HG02571 (cell line): ENCODE measurements at regions not wholly inside any gene's neighbourhood (a gene's known extent, or its start where the extent isn't known, plus 50 kb on each side); places are given as distances from the start of the nearest gene placed in this dataset.
"Not testable (repeated sequence)": the region's sequence is repeated elsewhere in the genome, so short reads cannot be mapped to it uniquely, and the experiment has no call there.

ENCODE experiments used
- ATAC-seq: cut with Tn5 transposase; IDR thresholded peaks from one replicate; pipeline ENCODE4 v1.9.1; 2021; ENCODE audit warnings: mild to moderate bottlenecking, moderate library complexity; ENCODE audit not compliant: unreplicated experiment

DNA sequence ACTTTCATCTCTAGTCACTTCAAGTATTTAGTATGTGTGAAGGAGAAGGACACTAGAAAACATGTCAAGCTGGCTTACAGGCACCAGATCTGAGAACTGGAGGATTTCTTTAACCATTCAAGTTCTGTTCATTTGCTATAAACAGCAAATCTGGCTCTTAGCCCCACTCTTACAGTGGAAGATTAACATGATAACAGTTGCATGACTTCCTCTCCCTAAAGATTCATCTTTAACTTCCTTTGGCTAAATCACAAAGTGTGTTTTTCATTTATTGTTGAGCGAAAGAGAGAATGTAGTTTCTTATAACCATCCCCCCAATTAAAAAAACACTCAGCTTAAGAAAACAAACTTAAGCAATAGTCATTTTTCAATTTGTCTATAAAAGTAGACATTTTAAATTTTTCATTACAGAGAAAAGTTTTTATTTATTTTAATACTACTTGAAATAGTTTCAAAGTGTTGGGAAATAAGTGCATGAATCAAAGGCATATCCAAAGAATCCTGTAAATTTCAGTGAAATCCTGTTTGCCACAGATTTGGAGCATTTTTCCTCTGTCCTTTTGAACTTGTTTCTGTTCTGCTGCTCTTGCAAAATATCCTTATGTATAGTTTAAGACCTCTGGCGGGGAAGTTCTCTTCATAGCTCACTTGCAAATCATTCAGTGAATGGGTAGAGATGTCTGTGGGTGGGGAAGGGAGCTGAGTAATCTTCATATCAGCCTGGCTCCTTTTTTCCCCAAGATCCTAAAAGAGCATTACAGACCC, 241.0 kb upstream of the RBBP8 start:
- ATAC-seq, result no peak

GRCh38 chr18:22694954-22695353, 238.2 kb upstream of the RBBP8 start:
- ATAC-seq, result no peak

DNA sequence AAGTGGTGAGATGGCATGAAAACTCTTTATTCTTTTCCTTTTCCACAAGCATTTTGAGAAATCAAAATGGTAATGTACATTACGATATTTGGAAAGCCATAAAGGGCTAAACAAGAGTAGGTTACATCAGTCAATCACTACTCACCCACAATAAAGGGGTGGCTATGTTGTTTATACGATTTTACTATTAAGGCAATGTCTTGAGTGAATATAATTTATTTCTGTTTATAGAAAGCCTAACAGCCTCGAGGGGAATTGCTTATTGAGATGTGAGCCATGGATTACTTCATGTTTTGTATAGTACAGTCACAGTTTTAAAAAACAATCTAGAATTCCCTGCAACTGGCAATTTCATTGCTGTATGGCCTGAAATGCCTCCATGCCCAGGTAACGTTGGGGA, 237.5 kb upstream of the RBBP8 start:
- no peak for ATAC-seq

DNA sequence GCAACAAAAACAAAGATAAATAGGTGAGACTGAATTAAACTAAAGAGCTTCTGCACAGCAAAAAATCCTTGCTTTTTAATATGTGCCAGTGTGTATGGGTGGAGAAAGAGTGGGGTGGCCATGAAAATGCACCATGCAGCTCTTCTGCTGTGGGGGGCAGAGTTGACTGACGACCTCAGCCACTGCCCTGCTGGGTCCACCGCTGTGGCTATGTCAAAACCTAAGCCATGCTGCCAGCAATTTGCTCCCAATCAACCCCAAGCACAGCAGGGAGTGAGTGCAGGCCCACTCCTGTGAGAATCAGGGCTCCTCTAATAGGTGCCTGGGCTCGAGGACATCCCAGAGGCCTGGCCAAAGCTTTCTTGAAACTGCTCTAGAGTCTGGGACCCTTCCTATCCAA, 235.6 kb upstream of the RBBP8 start:
- no peak for ATAC-seq

DNA sequence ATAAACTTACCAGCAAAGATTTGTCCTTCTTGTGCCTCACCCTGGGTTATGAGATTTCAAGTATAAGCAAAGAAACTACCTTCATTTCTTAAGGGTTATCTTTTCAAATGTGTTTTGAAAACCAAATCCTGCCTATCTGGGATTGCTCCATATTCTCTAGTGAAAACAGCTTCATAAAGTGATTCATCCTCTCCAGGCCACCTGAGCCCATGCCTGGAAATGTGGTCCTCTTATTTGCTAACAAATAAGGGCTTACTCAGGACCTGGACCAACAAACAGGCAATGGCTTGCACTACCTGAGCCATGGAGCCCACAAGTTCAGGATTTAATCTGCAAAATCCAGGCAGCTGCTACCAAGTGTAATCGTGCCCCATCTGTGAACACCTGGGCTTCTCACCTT, 234.4 kb upstream of the RBBP8 start:
- no peak for ATAC-seq

DNA sequence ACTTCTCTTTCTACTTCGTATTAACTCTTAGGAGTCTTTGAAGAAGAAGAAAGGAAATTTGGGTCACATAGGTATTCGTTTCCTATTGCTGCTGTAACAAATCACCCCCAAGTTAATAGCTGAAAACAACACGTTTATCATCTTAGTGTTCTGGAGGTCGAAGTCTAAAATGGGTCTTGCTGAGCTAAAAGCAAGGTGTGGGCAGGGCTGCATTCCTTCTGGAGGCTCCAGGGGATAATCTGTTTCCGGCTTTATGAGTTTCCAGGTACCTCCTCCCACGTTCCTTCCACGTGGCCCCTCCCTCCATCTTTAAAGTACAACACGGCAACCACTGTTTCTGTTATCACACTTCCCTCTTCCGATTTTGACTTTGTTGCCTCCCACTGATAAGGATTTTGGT, 233.5 kb upstream of the RBBP8 start:
- no peak for ATAC-seq

DNA sequence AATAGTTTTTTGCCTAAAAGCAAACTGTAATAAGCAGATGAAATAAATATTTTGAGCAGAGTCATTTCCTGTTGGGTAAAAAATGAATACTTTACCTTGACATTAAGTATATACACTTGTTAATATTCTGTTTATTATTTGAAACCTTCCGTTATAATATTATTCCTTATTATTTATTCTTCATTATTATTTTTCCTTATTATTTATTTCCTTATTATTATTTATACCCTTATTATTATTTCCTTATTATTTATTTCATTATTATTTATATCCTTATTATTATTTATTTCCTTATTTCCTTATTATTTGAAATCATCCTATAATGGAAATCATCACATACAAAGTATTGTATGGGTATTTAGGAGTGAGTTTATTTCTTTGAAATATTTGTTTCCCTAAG, 232.2 kb upstream of the RBBP8 start:
- ATAC-seq, result no peak

DNA sequence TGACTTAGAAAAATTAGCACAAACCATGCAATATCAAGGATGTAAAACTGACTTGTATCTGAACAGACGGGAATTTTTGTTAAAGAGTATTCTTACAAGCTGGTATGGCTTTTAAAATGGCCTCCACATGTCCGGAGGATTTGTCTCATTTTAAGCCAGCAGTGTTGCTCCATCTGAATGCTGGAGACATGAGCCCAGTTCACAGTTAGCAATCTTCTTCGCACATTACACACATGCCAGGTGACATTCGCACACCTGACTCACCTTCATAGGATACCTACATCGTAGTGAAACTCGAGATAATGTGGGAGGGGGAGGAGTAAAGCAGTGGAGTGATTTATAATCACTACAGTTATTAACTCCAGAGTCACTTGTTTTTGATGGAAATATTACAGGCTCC, 231.8 kb upstream of the RBBP8 start:
- ATAC-seq, result no peak

- ATAC-seq, result no peak
Observed at GRCh38 chr18:22701795-22702194, 231.3 kb upstream of the RBBP8 start.

DNA sequence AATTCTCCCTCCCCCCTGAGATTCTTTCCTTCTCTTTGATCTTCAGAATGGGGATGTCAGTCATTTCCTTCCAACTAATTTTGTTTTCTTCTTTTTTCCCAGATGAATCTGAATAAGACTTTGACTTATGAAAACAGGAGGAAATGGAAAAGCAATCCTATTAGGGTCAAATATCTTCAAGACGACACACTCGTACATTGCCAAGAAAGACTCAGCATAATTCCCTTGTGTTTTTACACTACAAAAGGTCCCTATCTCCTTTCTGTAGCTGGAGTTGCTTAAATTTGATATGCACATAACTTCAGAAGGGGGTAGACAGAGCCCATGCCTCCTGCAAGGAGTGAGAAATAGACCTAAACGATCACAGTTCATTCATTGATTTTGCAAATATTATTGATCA, 230.3 kb upstream of the RBBP8 start:
- no peak for ATAC-seq

- ATAC-seq, result no peak
Observed at GRCh38 chr18:22703883-22704585, 229.1 kb upstream of the RBBP8 start.

DNA sequence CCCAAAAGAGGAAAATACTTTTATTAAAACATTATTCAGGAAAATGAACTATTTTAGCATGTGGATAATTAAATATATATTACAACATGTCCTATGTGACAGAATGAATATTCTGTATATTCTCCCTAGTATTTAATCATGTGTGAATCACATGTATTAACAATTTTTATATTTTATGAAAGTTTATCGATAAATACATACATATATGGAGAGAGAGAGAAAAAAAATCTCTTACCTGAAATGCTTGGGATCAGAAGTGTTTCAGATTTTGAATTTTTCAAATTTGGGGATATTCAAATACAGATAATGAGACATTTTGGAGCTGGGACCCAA, 228.6 kb upstream of the RBBP8 start:
- ATAC-seq, result no peak

DNA sequence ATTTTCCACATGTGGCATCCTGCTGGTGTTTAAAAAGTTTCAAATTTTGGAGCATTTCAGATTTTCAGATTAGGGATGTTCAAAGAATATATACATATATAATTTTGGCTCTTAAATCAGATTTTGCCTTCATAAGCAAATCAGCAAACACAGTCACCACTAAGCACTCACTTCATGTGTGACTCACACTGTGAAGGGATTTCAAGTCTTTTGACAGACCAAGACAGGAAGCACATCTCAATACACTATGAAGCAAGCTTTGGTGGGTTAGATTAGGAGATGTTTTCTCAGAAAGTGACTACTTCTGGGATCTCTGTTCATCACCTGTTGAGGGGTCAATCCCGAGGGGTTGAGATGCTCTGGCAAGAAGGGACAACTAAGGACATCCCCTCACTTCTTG, 227.8 kb upstream of the RBBP8 start:
- no peak for ATAC-seq

- not testable (repeated sequence) for ATAC-seq
Observed at GRCh38 chr18:22706025-22706424, 227.1 kb upstream of the RBBP8 start.

- no peak for ATAC-seq
Observed at GRCh38 chr18:22709288-22710060, 223.7 kb upstream of the RBBP8 start.

DNA sequence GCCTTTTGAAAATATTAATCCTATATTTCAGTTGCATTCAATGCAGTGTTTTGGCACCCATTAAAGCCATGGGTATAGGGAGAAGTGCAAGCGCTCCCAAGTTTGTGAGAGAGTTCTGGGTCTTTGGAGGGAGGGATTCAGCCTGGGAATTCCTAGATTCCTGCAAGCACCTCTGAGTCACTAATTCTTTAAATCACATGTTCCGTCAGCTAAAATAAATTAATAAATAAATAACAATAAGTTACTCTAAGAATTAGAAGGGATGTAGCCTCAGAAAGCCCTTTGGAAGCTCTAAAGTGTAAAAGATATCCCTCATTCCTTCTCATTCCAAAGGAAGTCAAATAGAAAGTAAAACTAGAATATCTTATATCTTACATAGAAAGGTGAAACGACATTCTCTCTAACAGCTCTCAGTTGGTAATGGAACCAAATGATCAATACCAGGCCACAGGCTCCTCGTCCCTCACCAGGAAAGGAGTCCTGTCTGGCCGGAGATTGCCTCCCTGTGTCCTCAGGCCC, 222.4 kb upstream of the RBBP8 start:
- no peak for ATAC-seq

- no peak for ATAC-seq
Observed at GRCh38 chr18:22711192-22711685, 221.9 kb upstream of the RBBP8 start.

DNA sequence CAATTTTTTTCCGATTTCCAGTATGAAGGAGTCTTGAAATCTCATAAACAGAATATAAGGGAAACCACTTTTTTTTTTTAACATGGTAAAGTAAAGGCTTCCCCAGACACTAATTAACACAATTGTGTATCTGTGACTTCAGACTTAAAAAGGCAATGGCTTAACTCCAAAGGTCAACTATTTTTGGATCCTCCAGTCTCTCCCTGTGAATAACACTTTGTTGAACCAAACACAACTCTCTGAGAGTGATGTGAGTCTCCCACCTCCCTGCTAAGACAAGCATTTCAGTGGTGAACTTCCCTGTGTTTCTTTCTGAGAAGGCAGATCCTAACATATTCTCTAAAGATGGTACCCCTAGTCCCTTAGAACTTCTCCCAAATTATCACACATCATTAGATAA, 219.6 kb upstream of the RBBP8 start:
- ATAC-seq, result no peak

DNA sequence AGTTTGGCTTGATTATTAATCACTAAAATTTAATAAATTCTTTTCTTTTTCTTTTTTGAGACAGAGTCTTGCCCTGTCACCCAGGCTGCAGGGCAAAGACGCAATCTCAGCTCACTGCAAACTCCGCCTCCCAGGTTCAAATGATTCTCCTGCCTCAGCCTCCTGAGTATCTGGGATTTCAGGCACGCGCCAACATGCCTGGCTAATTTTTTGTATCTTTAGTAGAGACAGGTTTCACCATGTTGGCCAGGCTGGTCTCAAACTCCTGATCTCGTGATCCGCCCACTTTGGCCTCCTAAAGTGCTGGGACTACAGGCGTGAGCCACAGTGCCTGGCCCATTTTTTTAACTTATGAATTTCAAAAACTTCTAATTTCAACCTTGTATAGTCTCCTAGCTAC, 215.6 kb upstream of the RBBP8 start:
- ATAC-seq, result not testable (repeated sequence)

- ATAC-seq, result no peak
Observed at GRCh38 chr18:22723221-22723620, 209.9 kb upstream of the RBBP8 start.

DNA sequence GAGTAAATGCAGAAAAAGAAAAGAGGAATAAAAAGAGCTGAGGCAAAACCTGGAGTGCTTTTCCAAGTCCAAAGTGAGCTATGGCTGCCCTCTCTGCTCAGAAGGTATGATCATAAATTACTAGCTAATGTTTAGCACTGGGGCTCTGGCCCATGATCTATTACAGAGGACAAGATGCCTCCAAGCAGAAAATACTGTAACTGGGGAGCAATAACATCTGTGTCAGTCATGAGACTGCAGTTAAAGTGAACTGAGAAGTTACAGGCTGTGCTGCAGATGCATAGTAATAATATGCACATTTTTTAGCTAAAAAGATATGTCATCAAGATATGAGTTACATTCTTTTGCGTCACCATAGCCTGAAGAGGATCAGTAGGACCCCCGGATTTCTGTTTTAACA, 209.4 kb upstream of the RBBP8 start:
- no peak for ATAC-seq

DNA sequence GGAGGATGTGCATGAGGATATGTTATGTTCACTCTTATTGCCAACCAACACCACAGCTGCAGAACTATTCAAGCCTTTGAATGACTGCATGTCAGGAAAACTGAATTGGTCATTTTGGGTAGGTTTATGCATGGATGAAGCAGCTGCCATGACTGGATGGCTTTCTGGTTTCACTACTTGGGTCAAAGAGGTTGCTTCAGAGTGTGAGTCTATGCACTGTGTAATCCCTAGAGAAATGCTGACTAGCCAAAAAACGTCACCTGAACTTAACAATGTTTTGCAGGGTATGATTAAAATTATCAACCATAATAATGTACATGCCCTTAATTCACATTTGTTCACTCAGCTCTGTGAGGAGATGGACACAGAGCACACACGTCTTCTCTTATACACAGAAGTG, 206.7 kb upstream of the RBBP8 start:
- no peak for ATAC-seq
